Karpas-422 (cell line): ENCODE measurements at regions not wholly inside any gene's neighbourhood (a gene's known extent, or its start where the extent isn't known, plus 50 kb on each side); places are given as distances from the start of the nearest gene placed in this dataset.

Experiments used
- DNase-seq: peaks from one replicate; pipeline ENCODE4 v3.0.0-alpha.2; 2015
- H2AFZ ChIP-seq: fragments of 200-600 bp; sonication (generic); 2 replicates; pipeline ENCODE4 v1.6.1; 2014; ENCODE audit warnings: antibody characterized with exemption, low read length, mixed read lengths
- H3K27ac ChIP-seq: fragments of 200-600 bp; sonication (generic); 2 replicates; pipeline ENCODE4 v1.5.1; 2014; ENCODE audit warnings: mild to moderate bottlenecking, low read length, moderate library complexity
- H3K27me3 ChIP-seq: fragments of 200-600 bp; sonication (generic); 2 replicates; pipeline ENCODE4 v1.6.1; 2014; ENCODE audit warnings: low read length, mixed read lengths
- H3K36me3 ChIP-seq: fragments of 200-600 bp; sonication (generic); 2 replicates; pipeline ENCODE4 v1.6.1; 2014; ENCODE audit warnings: low read length, mixed read lengths; ENCODE audit not compliant: insufficient read depth
- H3K4me1 ChIP-seq: fragments of 200-600 bp; sonication (generic); 2 replicates; pipeline ENCODE4 v1.6.1; 2014; ENCODE audit warnings: mild to moderate bottlenecking, low read length, mixed read lengths
- H3K4me2 ChIP-seq: fragments of 200-600 bp; sonication (generic); 2 replicates; pipeline ENCODE4 v1.6.1; 2014; ENCODE audit warnings: low read length, low read depth, mild to moderate bottlenecking; ENCODE audit not compliant: poor library complexity, severe bottlenecking
- H3K4me3 ChIP-seq: fragments of 200-600 bp; sonication (generic); 2 replicates; pipeline ENCODE4 v1.5.1; 2014; ENCODE audit warnings: mild to moderate bottlenecking, antibody characterized with exemption, low read length, mixed read lengths
- H3K79me2 ChIP-seq: fragments of 200-600 bp; sonication (generic); 2 replicates; pipeline ENCODE4 v1.6.1; 2014; ENCODE audit warnings: mild to moderate bottlenecking, low read length, mixed read lengths
- H3K9ac ChIP-seq: fragments of 200-600 bp; sonication (generic); 2 replicates; pipeline ENCODE4 v1.6.0; 2014; ENCODE audit warnings: low read length
- H3K9me2 ChIP-seq: fragments of 200-600 bp; sonication (generic), shearing (Covaris generic); replicated peaks from 2 replicates; pipeline ENCODE4 v1.6.0; 2014; ENCODE audit warnings: mild to moderate bottlenecking, low read length, moderate library complexity; ENCODE audit not compliant: insufficient read depth
- H3K9me3 ChIP-seq: fragments of 300-700, 200-600 bp; sonication (generic); 2 replicates; pipeline ENCODE4 v1.6.1; 2014; ENCODE audit warnings: low read length, mixed read lengths
- H4K20me1 ChIP-seq: fragments of 200-600 bp; sonication (generic); 2 replicates; pipeline ENCODE4 v1.6.1; 2014; ENCODE audit warnings: mild to moderate bottlenecking, antibody characterized with exemption, low read length, low read depth; ENCODE audit not compliant: insufficient read depth

- H3K27me3 ChIP-seq = no peaks in the 10 kb centered on the region
- H3K79me2 ChIP-seq = no peaks in the 10 kb centered on the region
- H3K4me3 ChIP-seq = no peak overlapping the region
- H3K4me2 ChIP-seq = no peak overlapping the region
- no peaks in the 10 kb centered on the region for H3K4me1 ChIP-seq
- H3K9ac ChIP-seq = no peak overlapping the region
- H2AFZ ChIP-seq = no peak overlapping the region
- no peaks in the 10 kb centered on the region for H3K36me3 ChIP-seq
- H4K20me1 ChIP-seq = no peaks in the 10 kb centered on the region
- no peak for DNase-seq
- no peak overlapping the region for H3K27ac ChIP-seq
- H3K9me3 ChIP-seq = no peaks in the 10 kb centered on the region
- no peaks in the 10 kb centered on the region for H3K9me2 ChIP-seq
Measured at GRCh38 chr9:119827126-119827525, 457.9 kb upstream of the BRINP1 start.

DNA sequence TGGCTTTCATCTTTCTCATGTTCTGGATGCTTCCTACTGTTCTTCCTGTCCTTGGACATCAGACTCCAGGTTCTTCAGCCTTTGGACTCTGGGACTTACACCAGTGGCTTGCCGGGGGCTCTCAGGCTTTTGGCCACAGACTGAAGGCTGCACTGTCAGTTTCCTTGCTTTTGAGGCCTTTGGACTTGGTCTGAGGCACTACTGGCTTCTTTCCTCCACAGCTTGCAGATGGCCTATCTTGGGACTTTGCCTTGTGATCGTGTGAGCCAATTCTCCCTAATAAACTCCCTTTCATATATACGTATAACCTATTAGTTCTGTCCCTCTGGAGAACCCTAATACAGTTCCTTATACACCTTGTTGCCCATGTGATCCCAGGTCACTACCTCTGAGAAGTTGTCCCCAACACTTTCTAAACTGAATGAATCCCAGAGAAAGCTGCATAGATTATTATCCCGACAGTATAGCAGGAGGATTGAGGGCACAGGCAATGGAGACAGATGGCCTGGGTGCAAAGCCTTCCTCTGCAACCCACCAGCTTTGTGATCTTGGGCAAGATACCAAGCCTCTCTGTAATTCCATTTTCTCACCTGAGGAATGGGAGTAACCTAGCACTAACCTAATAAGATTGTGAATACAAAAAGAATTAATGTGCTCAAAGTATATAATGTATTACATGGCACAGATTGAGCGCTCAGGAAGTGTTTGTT, 449.6 kb upstream of the BRINP1 start:
- no peaks in the 10 kb centered on the region for H3K27me3 ChIP-seq
- H3K9me3 ChIP-seq = no peaks in the 10 kb centered on the region
- no peak overlapping the region for H3K27ac ChIP-seq

GRCh38 chr9:119810645-119811429, 441.6 kb upstream of the BRINP1 start:
- Histone ChIP-seq H4K20me1 (no peaks in the 10 kb centered on the region), H3K79me2 (no peaks in the 10 kb centered on the region), H3K4me2 (no peak overlapping the region), H2AFZ (no peak overlapping the region), H3K4me1 (no peaks in the 10 kb centered on the region), H3K36me3 (no peaks in the 10 kb centered on the region), H3K27me3 (no peaks in the 10 kb centered on the region), H3K4me3 (no peak overlapping the region), H3K9me3 (no peaks in the 10 kb centered on the region), H3K9ac (no peak overlapping the region), H3K27ac (no peak overlapping the region), H3K9me2 (no peaks in the 10 kb centered on the region)
- DNase-seq = no peak

More for the DNA sequence above, 449.6 kb upstream of the BRINP1 start:
- DNase-seq = no peak
- no peak overlapping the region for H3K4me3 ChIP-seq
- no peaks in the 10 kb centered on the region for H3K36me3 ChIP-seq
- H2AFZ ChIP-seq = no peak overlapping the region
- no peaks in the 10 kb centered on the region for H3K4me1 ChIP-seq
- H3K79me2 ChIP-seq = no peaks in the 10 kb centered on the region
- H3K9me2 ChIP-seq = no peaks in the 10 kb centered on the region
- no peak overlapping the region for H3K9ac ChIP-seq
- H3K4me2 ChIP-seq = no peak overlapping the region
- H4K20me1 ChIP-seq = no peaks in the 10 kb centered on the region

DNA sequence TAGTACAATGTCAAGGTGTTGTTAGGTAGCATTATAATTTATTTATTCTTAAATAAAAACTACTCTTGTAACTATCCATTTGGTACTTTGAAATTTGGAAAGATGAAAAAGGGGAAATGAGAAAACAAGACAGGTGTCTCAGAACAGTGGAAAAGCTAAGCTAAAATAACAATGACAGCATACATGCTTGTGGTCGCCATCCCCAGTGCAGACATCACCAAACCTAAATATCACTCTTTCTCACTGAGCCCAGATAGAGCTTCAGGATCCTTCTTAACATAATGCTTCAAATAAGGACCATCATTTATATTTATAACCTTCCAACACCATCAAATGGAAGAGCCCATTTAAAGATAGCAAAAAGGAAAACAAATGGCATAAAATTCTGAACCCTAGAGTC, 434.4 kb upstream of the BRINP1 start:
- DNase-seq = no peak
- Histone ChIP-seq H3K9me3 (no peaks in the 10 kb centered on the region), H3K4me2 (no peak overlapping the region), H3K9ac (no peak overlapping the region), H2AFZ (no peak overlapping the region), H4K20me1 (no peaks in the 10 kb centered on the region), H3K79me2 (no peaks in the 10 kb centered on the region), H3K36me3 (no peaks in the 10 kb centered on the region), H3K4me1 (no peaks in the 10 kb centered on the region), H3K27ac (no peak overlapping the region), H3K9me2 (no peaks in the 10 kb centered on the region), H3K4me3 (no peak overlapping the region), H3K27me3 (no peaks in the 10 kb centered on the region)

DNA sequence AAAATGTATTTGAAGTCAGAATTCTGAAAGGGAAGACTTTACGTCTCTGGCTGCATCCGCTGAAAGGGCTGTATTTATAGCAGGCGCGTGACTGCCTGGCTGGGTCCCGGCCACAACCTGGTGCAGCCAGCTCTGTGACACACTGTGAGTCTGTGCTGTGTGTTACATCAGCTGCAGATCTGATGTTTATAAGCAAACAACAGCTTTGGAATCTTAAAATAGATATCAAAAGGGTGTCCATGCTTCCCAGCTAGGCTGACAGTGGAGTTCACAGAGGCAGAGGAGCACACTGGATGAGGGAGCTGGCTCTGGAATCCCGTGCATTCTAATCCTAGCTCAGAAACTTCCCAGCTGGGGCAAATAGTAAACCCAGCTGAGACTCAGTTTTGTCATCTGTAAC, 433.4 kb upstream of the BRINP1 start:
- H3K27ac ChIP-seq = no peak overlapping the region
- no peaks in the 10 kb centered on the region for H3K9me3 ChIP-seq
- H3K4me3 ChIP-seq = no peak overlapping the region
- no peak for DNase-seq
- no peak overlapping the region for H3K4me2 ChIP-seq
- no peaks in the 10 kb centered on the region for H3K9me2 ChIP-seq
- no peak overlapping the region for H2AFZ ChIP-seq
- H3K4me1 ChIP-seq = no peaks in the 10 kb centered on the region
- H3K36me3 ChIP-seq = no peaks in the 10 kb centered on the region
- H4K20me1 ChIP-seq = no peaks in the 10 kb centered on the region
- no peaks in the 10 kb centered on the region for H3K79me2 ChIP-seq
- H3K9ac ChIP-seq = no peak overlapping the region
- H3K27me3 ChIP-seq = no peaks in the 10 kb centered on the region

- H3K9ac ChIP-seq = no peak overlapping the region
- H3K9me3 ChIP-seq = no peaks in the 10 kb centered on the region
- H2AFZ ChIP-seq = no peak overlapping the region
- H3K27me3 ChIP-seq = no peaks in the 10 kb centered on the region
- H3K36me3 ChIP-seq = no peaks in the 10 kb centered on the region
- H3K4me3 ChIP-seq = no peak overlapping the region
- H3K4me1 ChIP-seq = no peaks in the 10 kb centered on the region
- no peaks in the 10 kb centered on the region for H3K9me2 ChIP-seq
- no peaks in the 10 kb centered on the region for H4K20me1 ChIP-seq
- no peaks in the 10 kb centered on the region for H3K79me2 ChIP-seq
- H3K4me2 ChIP-seq = no peak overlapping the region
- no peak overlapping the region for H3K27ac ChIP-seq
- DNase-seq = no peak
Measured at GRCh38 chr9:119802133-119802532, 432.9 kb upstream of the BRINP1 start.

- Histone ChIP-seq H4K20me1 (no peaks in the 10 kb centered on the region), H3K36me3 (no peaks in the 10 kb centered on the region), H3K9ac (no peak overlapping the region), H2AFZ (no peak overlapping the region), H3K4me3 (no peak overlapping the region), H3K4me2 (no peak overlapping the region), H3K27me3 (no peaks in the 10 kb centered on the region), H3K79me2 (no peaks in the 10 kb centered on the region), H3K9me3 (no peaks in the 10 kb centered on the region), H3K4me1 (no peaks in the 10 kb centered on the region), H3K27ac (no peak overlapping the region), H3K9me2 (no peaks in the 10 kb centered on the region)
- DNase-seq = no peak
Measured at GRCh38 chr9:119801311-119801710, 432.1 kb upstream of the BRINP1 start.

- Histone ChIP-seq H3K4me3 (no peak overlapping the region), H2AFZ (no peak overlapping the region), H3K9ac (no peak overlapping the region), H3K9me3 (no peaks in the 10 kb centered on the region), H3K79me2 (no peaks in the 10 kb centered on the region), H3K36me3 (no peaks in the 10 kb centered on the region), H3K4me2 (no peak overlapping the region), H3K27ac (no peak overlapping the region), H4K20me1 (no peaks in the 10 kb centered on the region), H3K4me1 (no peaks in the 10 kb centered on the region), H3K27me3 (no peaks in the 10 kb centered on the region), H3K9me2 (no peaks in the 10 kb centered on the region)
- no peak for DNase-seq
Measured at GRCh38 chr9:119795395-119795794, 426.2 kb upstream of the BRINP1 start.
